Psoas muscle (tissue), 7 donors: ENCODE measurements at regions not wholly inside any gene's neighbourhood (a gene's known extent, or its start where the extent isn't known, plus 50 kb on each side); places are given as distances from the start of the nearest gene placed in this dataset.
"Not testable (repeated sequence)": the region's sequence is repeated elsewhere in the genome, so short reads cannot be mapped to it uniquely, and the experiment has no call there.

Experiments used
- ATAC-seq, 4 donors: fragments of 200-7000 bp; cut with Tn5 transposase; one replicate each; pipeline ENCODE4 v1.9.1; 2020; ENCODE audit warnings: moderate library complexity in 3 of 4, mild to moderate bottlenecking in 2 of 4
- DNase-seq, 2 donors: peaks; one replicate each; pipeline ENCODE4 v3.0.0-alpha.2; 2020
- H3K27ac ChIP-seq: fragments of 200-600 bp; one replicate; pipeline ENCODE4 v1.8.0; 2022
- H3K27me3 ChIP-seq, 3 donors: fragments of 200-600 bp in 1 of 3; one replicate each; pipeline versions ENCODE4 v1.6.1 to v1.8.0; 2013 to 2022; ENCODE audit warnings: low read length in 2 of 3, mild to moderate bottlenecking in 2 of 3, moderate library complexity in 1 of 3; ENCODE audit not compliant: insufficient read depth in 3 of 3
- H3K36me3 ChIP-seq, 2 donors: fragments of 200-600 bp in 1 of 2; one replicate each; pipeline versions ENCODE4 v1.6.1 to v1.8.0; 2013 to 2022; ENCODE audit warnings: low read depth in 1 of 2, mild to moderate bottlenecking in 1 of 2, moderate library complexity in 1 of 2; ENCODE audit not compliant: insufficient read depth in 1 of 2
- H3K4me1 ChIP-seq: fragments of 200-600 bp; one replicate; pipeline ENCODE4 v1.8.0; 2022
- H3K4me3 ChIP-seq: fragments of 200-600 bp; one replicate; pipeline ENCODE4 v1.8.0; 2022; ENCODE audit warnings: mild to moderate bottlenecking
- H3K9me3 ChIP-seq: fragments of 200-600 bp; one replicate; pipeline ENCODE4 v1.8.0; 2022
- WGBS, 3 donors: extraction: QIAGEN DNeasy Blood & Tissue Kit; methylation state at CpG; one replicate each; pipeline versions ENCODE4 v1.1.6 to v1.1.7; 2013; 5-methylcytosine and 5-hydroxymethylcytosine counted together
- intact Hi-C, 2 donors: fragments of 100-400 bp; cut with DNase I; formaldehyde crosslinking; loops; one replicate each; pipeline versions ENCODE4 v1.11.0 to v1.14.2; 2022
- TF ChIP-seq, protein P1 (sequence below): fragments of 200-600 bp; IDR thresholded peaks from one replicate; pipeline ENCODE4 v1.8.0; 2022; ENCODE audit warnings: antibody characterized with exemption
- donor health status: healthy with polysubstance abuse.
- donor health status: DM: no; HTN: no; CAD: no; lungs with moderate emphysema.
- donor health status: Bipolar disorder and iron deficiency.
- donor health status: healthy.
- donor health status: DM: yes; HTN: yes; CAD: no.
- donor health status: DM: no; HTN: no; CAD: no.
- donor health status: DM: yes; HTN: yes; CAD: no.

GRCh38 chr2:117621326-117621725, 193.2 kb upstream of the DDX18 start:
- Histone ChIP-seq H3K27ac (no peak overlapping the region), H3K27me3 (no peaks in the 10 kb centered on the region), H3K36me3 (no peaks in the 10 kb centered on the region), H3K4me3 (no peak overlapping the region), H3K9me3 (no peaks in the 10 kb centered on the region), H3K4me1 (no peaks in the 10 kb centered on the region)
- ATAC-seq (no peak), DNase-seq (no peak)
- TF ChIP-seq, protein P1, sequence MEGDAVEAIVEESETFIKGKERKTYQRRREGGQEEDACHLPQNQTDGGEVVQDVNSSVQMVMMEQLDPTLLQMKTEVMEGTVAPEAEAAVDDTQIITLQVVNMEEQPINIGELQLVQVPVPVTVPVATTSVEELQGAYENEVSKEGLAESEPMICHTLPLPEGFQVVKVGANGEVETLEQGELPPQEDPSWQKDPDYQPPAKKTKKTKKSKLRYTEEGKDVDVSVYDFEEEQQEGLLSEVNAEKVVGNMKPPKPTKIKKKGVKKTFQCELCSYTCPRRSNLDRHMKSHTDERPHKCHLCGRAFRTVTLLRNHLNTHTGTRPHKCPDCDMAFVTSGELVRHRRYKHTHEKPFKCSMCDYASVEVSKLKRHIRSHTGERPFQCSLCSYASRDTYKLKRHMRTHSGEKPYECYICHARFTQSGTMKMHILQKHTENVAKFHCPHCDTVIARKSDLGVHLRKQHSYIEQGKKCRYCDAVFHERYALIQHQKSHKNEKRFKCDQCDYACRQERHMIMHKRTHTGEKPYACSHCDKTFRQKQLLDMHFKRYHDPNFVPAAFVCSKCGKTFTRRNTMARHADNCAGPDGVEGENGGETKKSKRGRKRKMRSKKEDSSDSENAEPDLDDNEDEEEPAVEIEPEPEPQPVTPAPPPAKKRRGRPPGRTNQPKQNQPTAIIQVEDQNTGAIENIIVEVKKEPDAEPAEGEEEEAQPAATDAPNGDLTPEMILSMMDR, result no peak
- intact Hi-C loops, result no loop called here

- H3K27me3 ChIP-seq, result not testable (repeated sequence)
Observed at GRCh38 chr2:117623175-117623574, 191.3 kb upstream of the DDX18 start.

DNA sequence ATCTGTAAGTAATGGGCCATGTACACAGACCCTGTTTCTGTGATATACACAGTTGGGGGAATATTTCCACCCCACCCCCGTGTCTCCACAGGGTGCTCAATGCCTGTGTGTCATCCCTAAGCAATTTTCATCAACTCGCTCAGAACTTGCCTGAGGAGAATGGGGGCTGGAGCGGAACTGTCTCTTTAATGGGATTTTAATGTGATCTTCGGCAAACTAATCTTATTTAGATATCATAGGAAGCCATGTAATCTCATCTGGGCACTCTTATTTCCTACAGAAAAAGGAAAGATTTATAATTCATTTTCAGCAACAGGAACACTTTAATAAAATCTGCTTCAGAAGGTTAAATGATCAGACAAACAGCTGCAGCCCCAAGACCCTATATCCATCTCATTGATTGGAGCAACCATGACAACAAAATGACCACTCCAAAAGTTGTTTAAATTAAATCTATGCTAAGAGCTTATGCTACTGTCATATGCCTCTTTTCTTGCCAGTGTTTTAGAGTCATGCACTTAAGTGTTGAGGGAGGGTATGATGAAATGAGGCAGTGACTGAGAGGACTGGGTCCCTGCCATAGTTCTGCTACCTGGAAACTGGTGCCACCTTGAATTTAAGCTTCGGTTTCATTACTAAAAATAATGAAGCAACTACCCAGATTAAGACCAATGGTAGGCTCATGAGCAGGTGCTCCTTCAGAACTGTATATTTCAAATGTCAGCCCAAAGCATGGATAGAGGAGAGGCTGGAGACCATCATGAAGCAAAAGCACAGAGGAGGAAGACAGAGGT, 183.1 kb upstream of the DDX18 start:
- H3K27me3 ChIP-seq, result no peaks in the 10 kb centered on the region
- H3K27ac ChIP-seq, result no peak overlapping the region
- H3K4me3 ChIP-seq, result no peak overlapping the region
- intact Hi-C loops, result no loop called here
- WGBS, 3 donors, result 58 to 64% (median 60%) methylated on average over 5 of the region's 5 CpGs
- no peaks in the 10 kb centered on the region for H3K9me3 ChIP-seq
- no peaks in the 10 kb centered on the region for H3K36me3 ChIP-seq
- H3K4me1 ChIP-seq, result no peaks in the 10 kb centered on the region
- TF ChIP-seq, protein P1, result no peak
- no peak for DNase-seq
- ATAC-seq, result no peak

More at GRCh38 chr2:117623175-117623574, 191.3 kb upstream of the DDX18 start:
- 89 to 93% (median 90%) methylated on average over 17 of the region's 17 CpGs for WGBS, 3 donors
- DNase-seq, H3K27ac ChIP-seq, H3K4me3 ChIP-seq, ATAC-seq, intact Hi-C loops, H3K36me3 ChIP-seq, H3K4me1 ChIP-seq, H3K9me3 ChIP-seq: not testable (repeated sequence)

GRCh38 chr2:117635481-117635880, 179.0 kb upstream of the DDX18 start:
- ATAC-seq (no peak), DNase-seq (no peak)
- WGBS, 3 donors, result 45 to 51% (median 46%) methylated on average over 4 of the region's 4 CpGs
- TF ChIP-seq, protein P1, result no peak
- H3K36me3 ChIP-seq, result no peaks in the 10 kb centered on the region
- no peaks in the 10 kb centered on the region for H3K27me3 ChIP-seq
- intact Hi-C loops, result no loop called here
- no peaks in the 10 kb centered on the region for H3K9me3 ChIP-seq
- H3K4me1 ChIP-seq, result no peaks in the 10 kb centered on the region
- no peak overlapping the region for H3K4me3 ChIP-seq
- no peak overlapping the region for H3K27ac ChIP-seq

DNA sequence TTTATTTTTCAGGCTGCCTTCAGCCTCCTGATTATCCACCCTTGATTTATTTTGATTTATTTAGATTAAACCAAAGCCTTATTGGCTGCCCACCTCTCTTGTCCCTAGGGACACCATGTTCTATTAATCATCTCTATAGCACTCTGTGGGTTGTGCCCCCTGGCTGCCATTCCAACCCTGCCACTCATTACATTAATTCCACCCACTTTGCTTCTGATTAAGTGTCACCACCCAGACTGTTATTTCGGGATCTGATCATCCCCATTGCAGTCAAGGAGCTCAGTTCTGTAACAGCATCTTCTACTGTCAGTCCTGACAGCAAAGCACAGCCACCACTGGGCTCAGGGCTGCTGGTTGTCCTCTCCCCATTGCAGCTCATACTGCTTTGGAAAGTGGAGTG, 175.1 kb upstream of the DDX18 start:
- WGBS, 3 donors, result 65 to 69% (median 67%) methylated on average over 1 of the region's 1 CpG
- ATAC-seq (no peak), DNase-seq (no peak)
- H3K27ac ChIP-seq, result no peak overlapping the region
- no peaks in the 10 kb centered on the region for H3K36me3 ChIP-seq
- TF ChIP-seq, protein P1, result no peak
- H3K4me1 ChIP-seq, result no peaks in the 10 kb centered on the region
- no peak overlapping the region for H3K4me3 ChIP-seq
- no peaks in the 10 kb centered on the region for H3K27me3 ChIP-seq
- no peaks in the 10 kb centered on the region for H3K9me3 ChIP-seq
- intact Hi-C loops, result no loop called here
